Neural progenitor cell (in vitro differentiated cells): ENCODE measurements at regions not wholly inside any gene's neighbourhood (a gene's known extent, or its start where the extent isn't known, plus 50 kb on each side); places are given as distances from the start of the nearest gene placed in this dataset.

Source experiments
- EZH2 ChIP-seq: fragments of 200-600 bp; sonication (generic); IDR thresholded peaks from 2 replicates; pipeline ENCODE4 v1.6.1; 2017; ENCODE audit warnings: antibody characterized with exemption, mild to moderate bottlenecking, moderate library complexity
- EZH2phosphoT487 ChIP-seq: fragments of 200-600 bp; sonication (generic); IDR thresholded peaks from 2 replicates; pipeline ENCODE4 v1.6.1; 2017; ENCODE audit warnings: antibody characterized with exemption
- TF ChIP-seq, protein P1 (sequence below): fragments of 200-600 bp; sonication (generic); IDR thresholded peaks from 2 replicates; pipeline ENCODE4 v1.5.1; 2017; ENCODE audit warnings: antibody characterized with exemption, mild to moderate bottlenecking

GRCh38 chr2:114089636-114090319, 199.9 kb downstream of the ACTR3 start:
- TF ChIP-seq, protein P1, sequence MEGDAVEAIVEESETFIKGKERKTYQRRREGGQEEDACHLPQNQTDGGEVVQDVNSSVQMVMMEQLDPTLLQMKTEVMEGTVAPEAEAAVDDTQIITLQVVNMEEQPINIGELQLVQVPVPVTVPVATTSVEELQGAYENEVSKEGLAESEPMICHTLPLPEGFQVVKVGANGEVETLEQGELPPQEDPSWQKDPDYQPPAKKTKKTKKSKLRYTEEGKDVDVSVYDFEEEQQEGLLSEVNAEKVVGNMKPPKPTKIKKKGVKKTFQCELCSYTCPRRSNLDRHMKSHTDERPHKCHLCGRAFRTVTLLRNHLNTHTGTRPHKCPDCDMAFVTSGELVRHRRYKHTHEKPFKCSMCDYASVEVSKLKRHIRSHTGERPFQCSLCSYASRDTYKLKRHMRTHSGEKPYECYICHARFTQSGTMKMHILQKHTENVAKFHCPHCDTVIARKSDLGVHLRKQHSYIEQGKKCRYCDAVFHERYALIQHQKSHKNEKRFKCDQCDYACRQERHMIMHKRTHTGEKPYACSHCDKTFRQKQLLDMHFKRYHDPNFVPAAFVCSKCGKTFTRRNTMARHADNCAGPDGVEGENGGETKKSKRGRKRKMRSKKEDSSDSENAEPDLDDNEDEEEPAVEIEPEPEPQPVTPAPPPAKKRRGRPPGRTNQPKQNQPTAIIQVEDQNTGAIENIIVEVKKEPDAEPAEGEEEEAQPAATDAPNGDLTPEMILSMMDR = no peak
- TF ChIP-seq EZH2 (no peak), EZH2phosphoT487 (no peak)
